ENCODE measurements at regions not wholly inside any gene's neighbourhood (a gene's known extent, or its start where the extent isn't known, plus 50 kb on each side); places are given as distances from the start of the nearest gene placed in this dataset.

DNA sequence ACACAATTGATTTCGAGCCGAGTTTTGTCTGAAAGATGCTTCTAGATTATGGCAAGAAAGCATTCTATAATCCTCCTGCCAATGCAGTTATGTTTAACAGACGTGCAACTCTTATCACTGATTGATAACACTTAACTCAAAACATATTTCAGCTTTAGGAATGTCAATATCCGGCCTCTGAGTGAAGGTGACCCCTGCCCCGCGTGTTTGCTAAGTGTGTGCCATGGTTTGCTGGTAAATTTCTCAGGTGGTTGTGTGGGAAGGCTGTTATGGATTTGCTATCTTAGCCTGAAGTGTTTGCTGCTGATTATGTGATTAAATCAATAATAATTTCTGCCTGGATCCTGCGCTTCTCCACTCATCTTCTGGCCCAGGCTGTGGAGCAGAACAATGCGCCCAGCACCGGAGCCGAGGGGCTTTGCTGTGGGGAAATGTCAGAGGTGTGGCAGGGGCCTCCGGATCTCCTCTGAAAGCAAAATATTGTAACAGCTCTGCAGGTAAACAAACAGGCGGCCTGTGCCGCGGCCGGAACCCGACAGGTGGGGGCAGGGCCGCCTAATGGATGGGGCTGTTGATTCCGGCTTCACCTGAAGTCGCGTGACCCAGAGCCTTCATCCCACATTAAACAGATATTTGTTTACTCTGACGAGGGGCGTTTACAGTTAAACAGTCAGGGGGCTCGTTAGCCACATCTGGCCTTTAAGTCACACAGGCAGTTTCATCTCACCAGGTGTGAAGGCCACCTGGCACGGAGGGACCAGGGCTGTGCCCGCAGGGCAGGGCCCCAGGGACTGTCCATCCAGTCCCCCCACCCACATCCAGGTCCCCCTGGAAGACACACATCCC is 210.7 kb upstream of the SALL3 start:
- no peak overlapping the region for H3K4me3 ChIP-seq (ENCODE audit: low read depth, low read length)
- TF ChIP-seq CTCF (IDR thresholded peaks at IDR 0.05; ENCODE audit: low read depth, low read length): no peak

DNA sequence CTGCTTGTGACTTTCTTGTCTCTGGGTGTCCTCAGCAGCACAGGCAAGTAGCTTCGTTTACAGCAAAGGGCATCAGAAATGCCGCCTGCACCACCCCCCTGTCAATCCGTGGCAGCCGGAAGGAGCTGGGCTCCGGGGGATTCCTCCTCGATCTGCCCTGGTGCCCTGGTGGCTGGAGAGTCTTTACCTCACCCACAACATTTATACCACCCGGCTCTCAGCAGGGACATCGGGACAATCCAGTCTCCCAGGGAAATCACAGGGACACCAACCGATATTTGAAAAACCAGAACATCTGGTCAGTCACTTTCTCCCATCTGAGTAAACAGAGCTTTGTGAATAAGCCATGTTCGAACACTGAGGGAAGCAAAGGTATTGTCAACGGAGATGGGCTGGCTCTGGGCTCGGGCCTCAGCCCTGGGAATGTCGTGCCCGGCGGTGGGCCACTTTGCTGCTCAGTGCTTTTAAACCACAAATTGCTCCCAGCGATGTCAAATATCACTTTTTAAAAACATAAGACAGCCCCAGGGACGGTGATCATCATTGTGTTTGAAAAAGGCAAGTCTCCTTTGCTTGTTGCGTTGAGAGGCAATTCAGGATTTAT is 210.0 kb upstream of the SALL3 start:
- H3K4me3 ChIP-seq (ENCODE audit: low read depth, low read length): no peak overlapping the region
- no peak for TF ChIP-seq CTCF (IDR thresholded peaks at IDR 0.05; ENCODE audit: low read depth, low read length)

DNA sequence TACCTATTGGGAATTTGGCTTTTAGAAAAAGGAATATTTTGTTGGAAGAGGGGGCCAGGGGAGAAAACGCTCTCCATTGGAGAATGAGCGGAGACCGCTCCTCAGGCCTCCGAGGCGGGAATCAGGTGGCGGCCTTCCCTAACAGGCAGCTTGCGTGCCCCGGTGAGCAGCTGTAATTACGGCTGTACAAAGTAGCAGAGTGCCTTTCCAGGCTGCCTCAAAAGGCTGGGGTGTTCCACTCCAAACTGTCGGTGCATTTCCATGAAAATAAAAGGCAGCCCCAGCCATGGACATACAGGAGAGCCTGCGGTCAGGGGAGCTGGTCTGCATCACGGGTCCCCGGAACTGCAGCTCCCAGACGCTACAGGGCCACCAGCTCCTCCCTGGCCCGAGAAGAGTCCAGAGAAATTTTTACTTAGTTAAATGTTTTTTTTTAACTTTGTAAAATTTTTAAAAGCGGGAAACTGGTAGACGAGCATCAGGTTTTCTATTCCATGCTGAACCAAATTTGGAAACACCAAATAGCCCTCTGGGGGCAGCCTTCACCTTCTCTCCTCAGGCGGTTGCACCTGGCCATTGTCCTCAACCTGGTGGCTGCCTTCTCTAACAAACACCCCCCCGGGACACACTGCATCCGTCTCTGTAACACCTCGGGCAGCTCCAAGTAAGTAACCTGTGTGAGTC is 209.3 kb upstream of the SALL3 start:
- H3K4me3 ChIP-seq (ENCODE audit: low read depth, low read length): no peak overlapping the region
- no peak for TF ChIP-seq CTCF (IDR thresholded peaks at IDR 0.05; ENCODE audit: low read depth, low read length)

GRCh38 chr18:78770823-78771139 is 208.8 kb upstream of the SALL3 start:
- no peak for TF ChIP-seq CTCF (IDR thresholded peaks at IDR 0.05; ENCODE audit: low read depth, low read length)

GRCh38 chr18:78771496-78772359 is 207.9 kb upstream of the SALL3 start:
- no peak overlapping the region for H3K4me3 ChIP-seq (ENCODE audit: low read depth, low read length)
- no peak for TF ChIP-seq CTCF (IDR thresholded peaks at IDR 0.05; ENCODE audit: low read depth, low read length)

More at GRCh38 chr18:78770823-78771139, 208.8 kb upstream of the SALL3 start:
- H3K4me3 ChIP-seq (ENCODE audit: low read depth, low read length): no peak overlapping the region

GRCh38 chr18:78772360-78773302 is 207.0 kb upstream of the SALL3 start:
- TF ChIP-seq CTCF (IDR thresholded peaks at IDR 0.05; ENCODE audit: low read depth, low read length): no peak
- H3K4me3 ChIP-seq (ENCODE audit: low read depth, low read length): no peak overlapping the region
